ENCODE measurements at regions not wholly inside any gene's neighbourhood (a gene's known extent, or its start where the extent isn't known, plus 50 kb on each side); places are given as distances from the start of the nearest gene placed in this dataset.

GRCh38 chr7:106372126-106372525, 87.3 kb upstream of the NAMPT start:
- TF ChIP-seq POLR2AphosphoS5 (IDR thresholded peaks at IDR 0.05) (no peak), CTCF (IDR thresholded peaks at IDR 0.05) (no peak), POLR2A (IDR thresholded peaks at IDR 0.05) (no peak)

Measured in breast epithelium (tissue), 3 donors.